ENCODE measurements at regions not wholly inside any gene's neighbourhood (a gene's known extent, or its start where the extent isn't known, plus 50 kb on each side); places are given as distances from the start of the nearest gene placed in this dataset.
"Not testable (repeated sequence)": the region's sequence is repeated elsewhere in the genome, so short reads cannot be mapped to it uniquely, and the experiment has no call there.

GRCh38 chr2:228503731-228504130 lies 322.2 kb upstream of the SPHKAP start:
- no peak for DNase-seq

- DNase-seq = no peak
Measured at GRCh38 chr2:228493852-228494251, 312.4 kb upstream of the SPHKAP start.

- no peak for DNase-seq
Measured at GRCh38 chr2:228479014-228479413, 297.5 kb upstream of the SPHKAP start.

GRCh38 chr2:228474466-228474865 lies 293.0 kb upstream of the SPHKAP start:
- DNase-seq = peak; percentile 59

DNA sequence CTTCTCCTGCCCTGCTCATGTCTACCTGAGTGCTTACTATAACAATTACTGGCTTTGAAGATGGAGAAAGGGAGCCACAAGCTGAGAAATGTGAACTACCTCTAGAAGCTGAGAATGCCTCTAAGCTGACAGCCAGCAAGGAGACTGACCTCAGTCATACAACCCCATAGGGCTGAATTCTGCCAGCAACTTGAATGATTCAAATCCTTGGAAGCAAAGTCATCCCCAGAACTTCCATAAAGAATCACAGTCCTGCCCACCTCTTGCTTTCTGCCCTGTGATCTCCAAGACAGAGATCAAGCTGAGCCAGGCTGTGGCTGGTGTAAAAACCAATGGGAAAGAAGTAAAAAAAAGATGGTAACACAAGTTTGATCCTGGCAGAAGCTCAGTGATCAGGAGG lies 288.2 kb upstream of the SPHKAP start:
- DNase-seq = peak; percentile 16

DNA sequence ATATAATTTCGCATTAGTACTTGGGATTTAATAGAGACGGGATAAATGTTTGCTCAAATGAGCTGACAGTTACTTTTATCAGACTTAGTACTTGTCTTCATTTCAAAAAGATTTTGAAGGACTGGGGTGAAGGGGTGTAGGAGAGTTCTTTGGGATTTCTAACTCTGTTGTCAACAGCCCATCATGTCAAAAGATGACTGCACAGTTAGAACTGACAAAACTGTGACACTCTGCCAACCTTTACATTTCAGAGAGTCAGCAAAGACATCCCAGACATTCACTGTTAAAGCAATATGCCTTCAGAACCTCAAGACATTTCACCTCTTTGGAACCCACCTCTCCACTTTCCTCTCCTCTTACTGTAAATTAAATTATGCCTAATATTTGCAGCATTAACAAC lies 285.4 kb upstream of the SPHKAP start:
- no peak for DNase-seq

DNA sequence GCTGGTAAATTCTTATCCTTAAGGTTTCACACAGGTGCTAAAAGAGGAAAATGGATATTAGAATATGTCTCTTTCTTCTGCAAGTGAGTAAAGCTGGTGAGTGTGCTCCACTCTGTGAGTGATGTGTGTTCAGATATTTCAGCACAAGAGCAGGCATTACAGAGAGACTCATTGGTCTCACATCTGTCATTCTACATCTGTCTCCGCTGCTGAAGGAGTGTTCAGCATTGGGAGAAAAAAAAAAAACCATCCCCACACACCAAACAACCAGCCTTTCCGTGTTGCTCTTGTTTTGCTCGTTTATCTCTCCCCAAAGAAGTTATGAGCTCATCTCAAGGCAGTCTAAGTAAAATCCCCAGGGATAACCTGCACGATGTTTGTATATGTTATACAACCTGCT lies 283.9 kb upstream of the SPHKAP start:
- DNase-seq = no peak

DNA sequence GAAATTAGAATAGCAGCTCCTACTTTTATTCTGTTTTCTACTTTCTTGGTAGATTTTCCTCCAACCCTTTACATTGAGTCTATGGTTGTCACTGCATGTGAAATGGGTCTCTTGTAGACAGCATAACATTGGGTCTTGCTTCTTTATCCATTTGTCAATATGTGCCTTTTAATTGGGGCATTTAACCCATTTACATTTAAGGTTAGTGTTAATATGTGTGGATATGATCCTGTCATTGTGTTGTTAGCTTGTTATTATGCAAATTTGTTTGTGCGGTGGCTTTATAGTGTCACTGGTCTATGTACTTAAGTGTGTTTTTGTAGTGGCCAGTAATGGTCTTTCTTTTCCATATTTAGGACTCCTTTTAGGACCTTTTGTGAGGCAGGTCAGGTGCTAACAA lies 276.9 kb upstream of the SPHKAP start:
- DNase-seq = no peak

- no peak for DNase-seq
Measured at GRCh38 chr2:228447266-228447915, 265.9 kb upstream of the SPHKAP start.

DNA sequence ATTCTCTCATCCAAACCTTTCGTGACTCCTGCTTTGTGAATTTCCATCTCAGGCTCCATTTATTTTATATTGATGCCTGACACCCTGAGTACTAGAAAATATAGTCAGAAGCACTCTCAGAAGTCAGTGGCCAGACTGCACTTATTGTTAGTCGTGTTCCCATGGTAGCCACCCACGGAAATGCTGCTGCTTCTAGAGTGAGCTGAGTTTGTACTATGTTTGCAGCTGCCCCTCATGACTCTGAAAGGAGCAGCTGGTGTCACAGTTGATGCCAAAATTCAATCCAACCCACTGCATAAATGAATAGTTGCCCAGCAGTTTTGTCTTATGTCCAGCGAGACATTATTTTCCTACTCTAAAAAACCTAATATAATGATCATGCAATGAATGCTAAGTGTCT lies 265.2 kb upstream of the SPHKAP start:
- DNase-seq = no peak

DNA sequence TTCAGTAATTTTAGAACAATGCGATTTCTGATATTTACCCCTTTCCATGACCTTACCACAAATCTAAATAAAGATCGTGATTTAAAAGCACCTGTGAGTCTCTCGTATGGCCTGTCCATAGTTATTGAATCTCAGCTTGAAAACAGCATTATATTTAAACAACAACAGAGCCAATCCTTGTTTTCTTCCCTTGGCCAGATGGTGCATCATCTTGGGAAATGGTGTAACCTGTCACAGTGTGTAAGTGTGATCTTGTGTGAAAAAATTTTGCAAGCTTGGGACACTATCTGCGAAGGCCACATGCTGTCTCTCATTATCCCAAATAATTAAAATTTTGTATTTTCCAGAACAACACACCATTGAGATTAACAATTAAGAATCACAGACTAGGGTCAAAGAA lies 262.7 kb upstream of the SPHKAP start:
- no peak for DNase-seq

GRCh38 chr2:228433721-228434120 lies 252.2 kb upstream of the SPHKAP start:
- DNase-seq = no peak

GRCh38 chr2:228432116-228432515 lies 250.6 kb upstream of the SPHKAP start:
- DNase-seq = no peak

DNA sequence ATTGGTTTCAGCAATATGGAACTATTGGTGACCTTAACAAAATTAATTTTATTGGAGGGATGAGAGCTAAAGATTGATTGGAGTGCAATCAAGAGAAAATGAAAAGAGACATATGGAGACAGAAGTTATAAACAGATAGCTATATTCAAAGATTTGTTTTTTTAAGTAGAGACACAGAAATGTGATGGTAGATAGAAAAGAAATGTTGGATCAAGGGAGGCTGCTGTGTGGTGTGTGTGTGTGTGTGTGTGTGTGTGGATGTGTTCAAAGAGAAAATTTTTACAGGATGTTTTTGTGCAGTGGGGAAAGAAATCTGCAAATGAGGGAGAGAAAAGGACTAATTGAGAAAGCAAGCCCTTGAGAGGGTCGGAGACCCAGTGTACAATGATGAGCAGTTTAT lies 249.5 kb upstream of the SPHKAP start:
- DNase-seq = no peak

GRCh38 chr2:228426502-228427216 lies 245.2 kb upstream of the SPHKAP start:
- no peak for DNase-seq

- not testable (repeated sequence) for DNase-seq
Measured at GRCh38 chr2:228425411-228426060, 244.0 kb upstream of the SPHKAP start.

- DNase-seq = no peak
Measured at GRCh38 chr2:228417956-228418355, 236.5 kb upstream of the SPHKAP start.

- DNase-seq = peak; percentile 59
Measured at GRCh38 chr2:228417526-228417925, 236.0 kb upstream of the SPHKAP start.

- no peak for DNase-seq
Measured at GRCh38 chr2:228410061-228410460, 228.6 kb upstream of the SPHKAP start.

DNA sequence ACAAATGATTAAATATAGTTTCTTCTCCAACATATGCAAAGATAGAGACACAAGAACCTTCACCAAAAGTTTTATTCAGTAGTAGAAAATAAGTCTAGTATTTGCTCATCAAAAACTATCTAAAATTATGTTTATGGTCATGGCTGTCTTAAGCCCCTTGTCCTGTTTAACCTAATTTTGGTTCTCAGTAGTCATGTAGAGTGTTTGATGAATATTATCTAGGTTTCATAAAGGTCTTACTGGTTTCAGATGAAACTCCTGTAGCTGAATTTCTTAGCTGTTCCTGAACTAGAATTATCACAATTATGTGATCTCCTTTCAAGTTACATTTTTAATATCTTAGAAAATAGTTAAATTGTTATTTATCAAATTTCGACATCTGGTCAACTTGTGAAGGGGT lies 228.0 kb upstream of the SPHKAP start:
- DNase-seq = no peak

DNA sequence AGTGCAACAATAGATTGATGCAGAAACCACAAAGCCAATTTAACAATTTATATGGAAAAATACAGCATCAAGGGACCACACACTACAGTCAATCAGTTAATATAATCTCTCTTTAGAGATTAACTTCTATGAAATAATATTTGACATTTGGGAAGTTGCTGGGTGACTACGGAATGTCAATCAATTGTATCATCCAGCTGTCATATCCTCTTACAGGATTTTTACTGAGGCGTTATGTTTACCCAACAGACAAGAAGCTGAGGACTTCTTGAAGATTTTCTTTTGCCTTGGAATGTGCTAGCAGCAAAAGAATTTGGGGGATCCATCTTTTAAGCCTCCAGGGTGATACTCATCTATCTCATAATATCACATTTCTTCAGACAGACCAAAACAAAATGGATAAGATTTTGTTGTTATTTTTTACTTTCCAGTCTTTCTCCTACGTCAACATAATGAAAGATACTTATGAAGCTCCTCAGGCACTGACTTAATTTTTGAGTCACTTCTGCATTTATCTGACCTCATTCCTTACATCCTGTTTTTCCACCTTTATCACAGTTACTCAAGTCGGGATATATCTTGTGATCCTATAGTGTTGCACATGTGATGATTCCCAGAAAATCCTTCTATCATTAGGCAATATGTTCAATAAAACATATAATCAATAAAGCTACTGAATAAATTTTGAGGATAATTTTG lies 227.2 kb upstream of the SPHKAP start:
- DNase-seq = no peak

DNA sequence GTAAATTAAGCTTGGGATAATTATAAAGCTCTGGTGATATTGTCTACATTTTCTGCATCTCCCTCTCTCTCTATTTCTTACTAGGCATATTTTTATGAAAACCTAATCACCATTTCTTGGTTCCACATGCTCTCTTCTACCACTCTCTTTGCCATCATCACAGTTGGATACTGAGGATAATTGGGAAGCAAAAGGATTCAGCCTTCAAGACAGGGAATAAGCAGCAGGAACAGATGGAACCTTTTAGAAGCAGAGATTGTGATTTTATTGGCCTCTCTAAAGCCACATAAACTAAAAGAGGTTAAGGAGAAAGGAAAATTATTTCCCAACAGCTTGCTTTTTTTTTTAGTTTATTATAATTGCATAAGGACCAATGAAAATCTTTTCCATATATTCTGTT lies 226.3 kb upstream of the SPHKAP start:
- DNase-seq = no peak

DNA sequence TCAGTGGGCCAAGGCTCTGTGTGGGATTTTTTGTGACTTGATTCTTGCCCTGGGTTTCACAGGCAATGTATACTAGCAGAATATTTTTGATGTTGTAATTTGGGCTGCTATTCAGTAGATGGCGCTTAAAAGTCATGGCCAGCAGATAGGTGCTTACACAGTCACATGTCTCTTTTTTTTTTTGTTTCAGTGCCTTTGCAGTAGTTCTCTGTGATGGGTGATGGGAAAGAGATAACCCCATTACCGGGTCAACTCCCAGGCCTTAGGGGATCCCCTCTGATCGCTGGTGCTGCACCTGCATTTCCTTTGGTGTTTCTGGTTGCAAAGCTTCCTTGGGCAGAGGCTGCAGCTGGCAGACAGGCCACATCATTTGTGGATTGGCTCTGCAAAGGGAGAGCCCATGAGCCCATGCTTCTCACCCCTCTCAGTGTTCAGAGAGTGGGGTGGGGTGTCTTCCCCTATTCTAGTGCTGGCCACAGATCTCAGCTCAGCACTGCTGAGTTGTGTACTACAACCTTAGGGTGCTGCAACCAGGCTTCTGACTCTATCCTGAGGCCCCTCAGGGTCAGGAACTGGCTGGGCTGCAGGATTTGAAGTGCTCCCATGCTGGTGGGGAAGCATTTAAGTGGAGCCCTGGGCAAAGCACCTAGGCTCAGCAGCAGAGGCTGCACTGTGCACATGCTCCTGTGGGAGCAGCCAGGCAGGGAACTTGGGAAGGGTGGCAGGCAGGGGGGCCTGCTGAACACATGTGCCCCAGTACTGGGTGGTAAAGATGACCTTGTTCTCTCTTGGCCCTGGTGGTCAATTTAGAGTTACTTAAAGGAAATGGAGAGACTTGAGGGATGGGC lies 219.8 kb upstream of the SPHKAP start:
- DNase-seq = no peak
